NCI-H1436 treated with DMSO at 0.1 percent for 48 hours (cell line): ENCODE measurements at regions not wholly inside any gene's neighbourhood (a gene's known extent, or its start where the extent isn't known, plus 50 kb on each side); places are given as distances from the start of the nearest gene placed in this dataset.
"Not testable (repeated sequence)": the region's sequence is repeated elsewhere in the genome, so short reads cannot be mapped to it uniquely, and the experiment has no call there.

ENCODE experiments used
- DNase-seq: peaks from one replicate; lab custom pipeline; 2025; lab: John Stamatoyannopoulos, UW

GRCh38 chr9:85880507-85880906 lies 60.4 kb upstream of the NAA35 start:
- DNase-seq: not testable (repeated sequence)

GRCh38 chr9:85884256-85884655 lies 56.7 kb upstream of the NAA35 start:
- DNase-seq: no peak

- no peak for DNase-seq
Observed at GRCh38 chr9:85890962-85891361, 50.0 kb upstream of the NAA35 start.
